Vagina (tissue), 2 donors: ENCODE measurements at regions not wholly inside any gene's neighbourhood (a gene's known extent, or its start where the extent isn't known, plus 50 kb on each side); places are given as distances from the start of the nearest gene placed in this dataset.

Source experiments
- DNase-seq, 2 donors: peaks; one replicate each; pipeline ENCODE4 v3.0.0-alpha.2; 2017; ENCODE audit errors: extremely low spot score in 2 of 2
- H3K27ac ChIP-seq: fragments of 200-600 bp; sonication (generic); one replicate; pipeline ENCODE4 v1.5.1; 2019
- H3K27me3 ChIP-seq: fragments of 200-600 bp; sonication (generic); one replicate; pipeline ENCODE4 v1.5.1; 2019
- H3K36me3 ChIP-seq, 2 donors: fragments of 200-600 bp; sonication (generic); one replicate each; pipeline ENCODE4 v1.5.1; 2017 to 2019
- H3K4me1 ChIP-seq: fragments of 200-600 bp; sonication (generic); one replicate; pipeline ENCODE4 v1.5.1; 2019
- H3K4me3 ChIP-seq, 2 donors: fragments of 200-600 bp; sonication (generic); 1 replicate in 1 of 2; 2 replicates in 1 of 2; pipeline ENCODE4 v1.5.1; 2016 to 2019
- H3K9me3 ChIP-seq: fragments of 200-600 bp; sonication (generic); one replicate; pipeline ENCODE4 v1.5.1; 2019
- POLR2A ChIP-seq, 2 donors: fragments of 450-650 bp; IDR thresholded peaks; one replicate each; pipeline ENCODE4 v1.6.1; 2017; ENCODE audit warnings: antibody characterized with exemption in 2 of 2, mild to moderate bottlenecking in 2 of 2, moderate library complexity in 2 of 2
- POLR2AphosphoS5 ChIP-seq, 2 donors: sonication (generic); formaldehyde crosslinking; IDR thresholded peaks; one replicate each; pipeline ENCODE4 v1.9.0; 2017; ENCODE audit warnings: antibody characterized with exemption in 2 of 2, mild to moderate bottlenecking in 2 of 2, low read depth in 1 of 2; ENCODE audit not compliant: insufficient read depth in 1 of 2
- intact Hi-C: fragments of 100-400 bp; cut with DNase I; formaldehyde crosslinking; loops from one replicate; pipeline ENCODE4 v1.15.1; 2023
- TF ChIP-seq, protein P1 (sequence below), 3 experiments: fragments of 450-650 bp in 2 of 3; fragments of 200-600 bp in 1 of 3; sonication (generic) in 1 of 3; IDR thresholded peaks; one replicate each; pipeline ENCODE4 v1.5.1; 2017 to 2019; ENCODE audit warnings: antibody characterized with exemption in 3 of 3, mild to moderate bottlenecking in 2 of 3, moderate library complexity in 2 of 3

- Histone ChIP-seq H3K27me3 (no peaks in the 10 kb centered on the region), H3K9me3 (no peaks in the 10 kb centered on the region), H3K27ac (no peak overlapping the region), H3K4me1 (no peaks in the 10 kb centered on the region), H3K4me3 (no peak overlapping the region), H3K36me3 (no peaks in the 10 kb centered on the region)
- no peak for DNase-seq
- intact Hi-C loops = no loop called here
- TF ChIP-seq POLR2AphosphoS5 (IDR thresholded peaks at IDR 0.05; ENCODE audit: insufficient read depth in 1 of 2, low read depth in 1 of 2) (no peak), POLR2A (IDR thresholded peaks at IDR 0.05) (no peak)
- TF ChIP-seq, protein P1, sequence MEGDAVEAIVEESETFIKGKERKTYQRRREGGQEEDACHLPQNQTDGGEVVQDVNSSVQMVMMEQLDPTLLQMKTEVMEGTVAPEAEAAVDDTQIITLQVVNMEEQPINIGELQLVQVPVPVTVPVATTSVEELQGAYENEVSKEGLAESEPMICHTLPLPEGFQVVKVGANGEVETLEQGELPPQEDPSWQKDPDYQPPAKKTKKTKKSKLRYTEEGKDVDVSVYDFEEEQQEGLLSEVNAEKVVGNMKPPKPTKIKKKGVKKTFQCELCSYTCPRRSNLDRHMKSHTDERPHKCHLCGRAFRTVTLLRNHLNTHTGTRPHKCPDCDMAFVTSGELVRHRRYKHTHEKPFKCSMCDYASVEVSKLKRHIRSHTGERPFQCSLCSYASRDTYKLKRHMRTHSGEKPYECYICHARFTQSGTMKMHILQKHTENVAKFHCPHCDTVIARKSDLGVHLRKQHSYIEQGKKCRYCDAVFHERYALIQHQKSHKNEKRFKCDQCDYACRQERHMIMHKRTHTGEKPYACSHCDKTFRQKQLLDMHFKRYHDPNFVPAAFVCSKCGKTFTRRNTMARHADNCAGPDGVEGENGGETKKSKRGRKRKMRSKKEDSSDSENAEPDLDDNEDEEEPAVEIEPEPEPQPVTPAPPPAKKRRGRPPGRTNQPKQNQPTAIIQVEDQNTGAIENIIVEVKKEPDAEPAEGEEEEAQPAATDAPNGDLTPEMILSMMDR (IDR thresholded peaks at IDR 0.05) = no peak
Observed at GRCh38 chr4:23242962-23243361, 550.2 kb downstream of the GBA3 start.

DNA sequence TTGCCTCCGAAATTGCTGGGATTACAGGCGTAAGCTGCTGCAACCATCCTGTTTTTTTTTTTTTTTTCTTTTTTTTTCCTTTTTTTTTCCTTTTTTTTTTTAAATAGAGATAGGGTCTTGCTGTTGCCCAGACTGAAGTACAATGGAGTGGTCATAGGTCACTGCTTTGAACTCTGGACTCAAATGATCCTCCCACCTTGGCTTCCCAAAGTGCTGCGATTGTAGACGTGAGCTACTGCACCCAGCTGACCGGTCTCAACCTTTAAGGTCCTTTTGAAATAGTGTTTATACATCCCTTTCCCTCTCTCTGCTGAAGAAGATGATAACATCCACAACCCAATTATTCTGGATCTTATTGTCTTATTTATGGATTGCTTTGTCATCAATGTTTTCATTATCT, 548.7 kb downstream of the GBA3 start:
- Histone ChIP-seq H3K27me3 (no peaks in the 10 kb centered on the region), H3K27ac (no peak overlapping the region), H3K4me3 (no peak overlapping the region), H3K4me1 (no peaks in the 10 kb centered on the region), H3K9me3 (no peaks in the 10 kb centered on the region), H3K36me3 (no peaks in the 10 kb centered on the region)
- DNase-seq = no peak
- TF ChIP-seq, protein P1 (IDR thresholded peaks at IDR 0.05) = no peak
- TF ChIP-seq POLR2A (IDR thresholded peaks at IDR 0.05) (no peak), POLR2AphosphoS5 (IDR thresholded peaks at IDR 0.05; ENCODE audit: insufficient read depth in 1 of 2, low read depth in 1 of 2) (no peak)
- intact Hi-C loops = no loop called here

DNA sequence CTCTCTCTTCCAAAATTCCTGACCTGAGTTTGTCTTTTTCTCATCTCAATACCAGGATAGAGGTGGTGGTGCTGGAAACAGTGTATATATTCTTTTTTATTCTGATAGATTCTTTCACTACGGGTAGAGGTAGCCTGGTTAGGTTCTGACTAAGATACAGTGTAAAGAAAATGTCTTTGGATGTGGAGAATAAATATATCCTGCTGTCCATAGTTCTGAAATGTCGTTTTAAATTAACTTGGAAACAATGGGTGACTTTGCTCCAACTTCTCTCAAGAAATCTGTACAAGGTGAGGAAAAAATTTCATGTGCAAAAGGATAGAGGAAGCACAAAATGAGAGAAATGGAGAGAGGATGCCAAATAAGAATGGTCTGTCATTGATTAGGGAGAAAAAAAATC, 546.1 kb downstream of the GBA3 start:
- Histone ChIP-seq H3K27me3 (no peaks in the 10 kb centered on the region), H3K27ac (no peak overlapping the region), H3K4me3 (no peak overlapping the region), H3K9me3 (no peaks in the 10 kb centered on the region), H3K4me1 (no peaks in the 10 kb centered on the region), H3K36me3 (no peaks in the 10 kb centered on the region)
- DNase-seq = no peak
- no peak for TF ChIP-seq POLR2A (IDR thresholded peaks at IDR 0.05)
- TF ChIP-seq, protein P1 (IDR thresholded peaks at IDR 0.05) = no peak
- no peak for TF ChIP-seq POLR2AphosphoS5 (IDR thresholded peaks at IDR 0.05; ENCODE audit: insufficient read depth in 1 of 2, low read depth in 1 of 2)
- intact Hi-C loops = no loop called here

- no peaks in the 10 kb centered on the region for H3K36me3 ChIP-seq
- H3K27me3 ChIP-seq = no peaks in the 10 kb centered on the region
- H3K4me1 ChIP-seq = no peaks in the 10 kb centered on the region
- intact Hi-C loops = no loop called here
- no peak overlapping the region for H3K27ac ChIP-seq
- no peaks in the 10 kb centered on the region for H3K9me3 ChIP-seq
- no peak overlapping the region for H3K4me3 ChIP-seq
- no peak for DNase-seq
- TF ChIP-seq POLR2AphosphoS5 (IDR thresholded peaks at IDR 0.05; ENCODE audit: insufficient read depth in 1 of 2, low read depth in 1 of 2) (no peak), POLR2A (IDR thresholded peaks at IDR 0.05) (no peak)
- TF ChIP-seq, protein P1 (IDR thresholded peaks at IDR 0.05) = no peak
Observed at GRCh38 chr4:23237771-23238170, 545.0 kb downstream of the GBA3 start.

DNA sequence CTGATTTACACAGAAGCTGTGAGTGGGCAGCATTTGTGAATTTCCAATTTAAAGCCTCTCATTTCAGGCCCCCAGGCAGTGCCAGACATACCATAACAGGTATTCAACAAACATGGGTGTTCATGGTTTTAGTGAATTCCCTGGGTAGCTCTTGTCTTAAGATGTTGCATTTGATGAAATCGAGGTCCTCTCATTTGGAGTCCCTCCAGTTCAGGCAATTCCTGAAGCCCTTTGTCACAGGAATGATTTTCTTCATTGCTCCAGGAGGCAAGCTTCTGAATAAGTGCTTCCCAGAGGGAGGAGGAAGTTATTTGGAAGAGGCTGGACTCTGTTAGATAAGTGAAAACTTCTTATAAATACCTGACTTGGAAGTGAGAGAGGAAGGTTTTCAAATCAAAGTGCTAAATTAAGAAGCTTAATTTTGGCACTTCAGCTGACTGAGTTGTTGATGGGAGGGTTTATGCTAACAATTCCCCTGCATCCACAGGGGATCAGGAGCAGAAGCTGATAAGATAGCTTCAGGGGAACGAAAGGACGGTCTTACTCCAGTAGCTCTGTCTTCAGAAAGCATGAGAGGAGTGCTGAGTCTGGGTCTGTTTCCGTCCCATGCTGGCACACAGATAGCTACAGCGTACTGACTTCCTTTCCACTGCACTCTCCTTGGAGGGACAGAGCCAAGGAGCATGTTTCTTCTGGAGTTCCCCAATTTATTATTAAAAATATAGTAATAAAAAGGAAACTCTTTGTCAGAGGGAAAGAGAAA, 543.1 kb downstream of the GBA3 start:
- H3K9me3 ChIP-seq = no peaks in the 10 kb centered on the region
- no peak overlapping the region for H3K27ac ChIP-seq
- DNase-seq = no peak
- no peaks in the 10 kb centered on the region for H3K27me3 ChIP-seq
- H3K4me1 ChIP-seq = no peaks in the 10 kb centered on the region
- TF ChIP-seq POLR2A (IDR thresholded peaks at IDR 0.05) = no peak
- TF ChIP-seq, protein P1 (IDR thresholded peaks at IDR 0.05) = no peak
- TF ChIP-seq POLR2AphosphoS5 (IDR thresholded peaks at IDR 0.05; ENCODE audit: insufficient read depth in 1 of 2, low read depth in 1 of 2) = no peak
- H3K4me3 ChIP-seq = no peak overlapping the region
- intact Hi-C loops = no loop called here
- no peaks in the 10 kb centered on the region for H3K36me3 ChIP-seq
